GM12878 (cell line): ENCODE measurements at regions not wholly inside any gene's neighbourhood (a gene's known extent, or its start where the extent isn't known, plus 50 kb on each side); places are given as distances from the start of the nearest gene placed in this dataset.

Experiments
- EED ChIP-seq: sonication (generic); IDR thresholded peaks from 2 replicates; pipeline ENCODE4 v1.6.1; 2016; ENCODE audit warnings: antibody characterized with exemption, low read depth
- GATAD2B ChIP-seq: fragments of 450-650 bp; conservative IDR thresholded peaks from 2 replicates; pipeline ENCODE4 v1.6.1; 2017; ENCODE audit warnings: low read depth, mild to moderate bottlenecking, moderate library complexity
- POLR2A ChIP-seq: IDR thresholded peaks from 2 replicates; pipeline ENCODE4 v1.6.1; 2011; ENCODE audit warnings: low read depth, mild to moderate bottlenecking, low read length
- POLR2AphosphoS5 ChIP-seq: IDR thresholded peaks from 2 replicates; pipeline ENCODE4 v1.6.1; 2011; ENCODE audit warnings: mild to moderate bottlenecking, low read length, inconsistent platforms
- RCOR1 ChIP-seq: conservative IDR thresholded peaks from 2 replicates; pipeline ENCODE4 v1.6.1; 2012; ENCODE audit warnings: low read depth, low read length, improper control_type of control experiment
- SMAD5 ChIP-seq: IDR thresholded peaks from 2 replicates; pipeline ENCODE4 v1.6.1; 2016; ENCODE audit warnings: antibody characterized with exemption, low read depth
- TBL1XR1 ChIP-seq: IDR thresholded peaks from 2 replicates; pipeline ENCODE4 v1.6.1; 2012; ENCODE audit warnings: low read depth, low read length, improper control_type of control experiment
- YBX1 ChIP-seq: fragments of 450-650 bp; IDR thresholded peaks from 2 replicates; pipeline ENCODE4 v1.6.1; 2016; ENCODE audit warnings: antibody characterized with exemption
- ZNF24 ChIP-seq: fragments of 450-650 bp; IDR thresholded peaks from 2 replicates; pipeline ENCODE4 v1.6.1; 2017; ENCODE audit warnings: antibody characterized with exemption, mild to moderate bottlenecking
- TF ChIP-seq, protein P1 (sequence below): IDR thresholded peaks from 2 replicates; pipeline ENCODE4 v1.6.1; 2011; ENCODE audit warnings: mild to moderate bottlenecking, low read depth, low read length, moderate library complexity; ENCODE audit not compliant: insufficient replicate concordance
- TF ChIP-seq, protein P2 (sequence below): fragments of 450-650 bp; IDR thresholded peaks from 2 replicates; pipeline ENCODE4 v1.6.1; 2017; ENCODE audit warnings: borderline replicate concordance

DNA sequence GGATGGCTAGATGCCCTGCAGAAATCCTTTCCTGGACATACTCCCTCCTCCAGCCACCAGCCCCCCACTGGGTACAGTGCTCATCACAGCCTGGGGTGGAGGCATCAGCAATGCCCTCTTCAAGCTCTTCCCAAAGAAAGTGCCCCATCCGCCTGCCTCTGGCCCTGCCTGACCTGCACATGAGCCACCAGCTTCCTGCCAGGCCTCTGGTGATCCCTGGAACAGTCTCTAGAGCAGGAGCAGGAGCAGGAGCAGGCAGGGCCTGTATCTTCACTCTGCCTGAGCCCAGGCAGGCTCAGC is 54.1 kb upstream of the CAB39 start (continued):
- TF ChIP-seq, protein P1, sequence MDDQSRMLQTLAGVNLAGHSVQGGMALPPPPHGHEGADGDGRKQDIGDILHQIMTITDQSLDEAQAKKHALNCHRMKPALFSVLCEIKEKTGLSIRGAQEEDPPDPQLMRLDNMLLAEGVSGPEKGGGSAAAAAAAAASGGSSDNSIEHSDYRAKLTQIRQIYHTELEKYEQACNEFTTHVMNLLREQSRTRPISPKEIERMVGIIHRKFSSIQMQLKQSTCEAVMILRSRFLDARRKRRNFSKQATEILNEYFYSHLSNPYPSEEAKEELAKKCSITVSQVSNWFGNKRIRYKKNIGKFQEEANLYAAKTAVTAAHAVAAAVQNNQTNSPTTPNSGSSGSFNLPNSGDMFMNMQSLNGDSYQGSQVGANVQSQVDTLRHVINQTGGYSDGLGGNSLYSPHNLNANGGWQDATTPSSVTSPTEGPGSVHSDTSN: no peak
- TF ChIP-seq, protein P2, sequence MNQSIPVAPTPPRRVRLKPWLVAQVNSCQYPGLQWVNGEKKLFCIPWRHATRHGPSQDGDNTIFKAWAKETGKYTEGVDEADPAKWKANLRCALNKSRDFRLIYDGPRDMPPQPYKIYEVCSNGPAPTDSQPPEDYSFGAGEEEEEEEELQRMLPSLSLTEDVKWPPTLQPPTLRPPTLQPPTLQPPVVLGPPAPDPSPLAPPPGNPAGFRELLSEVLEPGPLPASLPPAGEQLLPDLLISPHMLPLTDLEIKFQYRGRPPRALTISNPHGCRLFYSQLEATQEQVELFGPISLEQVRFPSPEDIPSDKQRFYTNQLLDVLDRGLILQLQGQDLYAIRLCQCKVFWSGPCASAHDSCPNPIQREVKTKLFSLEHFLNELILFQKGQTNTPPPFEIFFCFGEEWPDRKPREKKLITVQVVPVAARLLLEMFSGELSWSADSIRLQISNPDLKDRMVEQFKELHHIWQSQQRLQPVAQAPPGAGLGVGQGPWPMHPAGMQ: no peak
- no peak for TF ChIP-seq TBL1XR1
- no peak for TF ChIP-seq GATAD2B
- TF ChIP-seq RCOR1: no peak
- peak; percentile 72 for TF ChIP-seq POLR2A
- peak; percentile 62; the same call in 1 of the 2 replicates for TF ChIP-seq EED
- TF ChIP-seq YBX1: no peak
- peak; percentile 87 for TF ChIP-seq POLR2AphosphoS5
- TF ChIP-seq SMAD5: no peak
- TF ChIP-seq ZNF24: no peak
- TF ChIP-seq, all 136 proteins: peak for 9
